GM23248 (cell line): ENCODE measurements at regions not wholly inside any gene's neighbourhood (a gene's known extent, or its start where the extent isn't known, plus 50 kb on each side); places are given as distances from the start of the nearest gene placed in this dataset.

Experiments used
- EZH2 ChIP-seq: fragments of 200-600 bp; sonication (generic); IDR thresholded peaks from 2 replicates; pipeline ENCODE4 v1.6.1; 2018; ENCODE audit warnings: antibody characterized with exemption, mild to moderate bottlenecking; ENCODE audit not compliant: insufficient read depth, poor library complexity, severe bottlenecking
- EZH2phosphoT487 ChIP-seq: fragments of 200-600 bp; sonication (generic); IDR thresholded peaks from 2 replicates; pipeline ENCODE4 v1.6.1; 2018; ENCODE audit warnings: antibody characterized with exemption, moderate library complexity, mild to moderate bottlenecking, low read depth; ENCODE audit not compliant: insufficient read depth

GRCh38 chr15:69865369-69865768, 232.3 kb downstream of the TLE3 start:
- TF ChIP-seq EZH2 (no peak), EZH2phosphoT487 (no peak)
